ENCODE measurements at regions not wholly inside any gene's neighbourhood (a gene's known extent, or its start where the extent isn't known, plus 50 kb on each side); places are given as distances from the start of the nearest gene placed in this dataset.

DNA sequence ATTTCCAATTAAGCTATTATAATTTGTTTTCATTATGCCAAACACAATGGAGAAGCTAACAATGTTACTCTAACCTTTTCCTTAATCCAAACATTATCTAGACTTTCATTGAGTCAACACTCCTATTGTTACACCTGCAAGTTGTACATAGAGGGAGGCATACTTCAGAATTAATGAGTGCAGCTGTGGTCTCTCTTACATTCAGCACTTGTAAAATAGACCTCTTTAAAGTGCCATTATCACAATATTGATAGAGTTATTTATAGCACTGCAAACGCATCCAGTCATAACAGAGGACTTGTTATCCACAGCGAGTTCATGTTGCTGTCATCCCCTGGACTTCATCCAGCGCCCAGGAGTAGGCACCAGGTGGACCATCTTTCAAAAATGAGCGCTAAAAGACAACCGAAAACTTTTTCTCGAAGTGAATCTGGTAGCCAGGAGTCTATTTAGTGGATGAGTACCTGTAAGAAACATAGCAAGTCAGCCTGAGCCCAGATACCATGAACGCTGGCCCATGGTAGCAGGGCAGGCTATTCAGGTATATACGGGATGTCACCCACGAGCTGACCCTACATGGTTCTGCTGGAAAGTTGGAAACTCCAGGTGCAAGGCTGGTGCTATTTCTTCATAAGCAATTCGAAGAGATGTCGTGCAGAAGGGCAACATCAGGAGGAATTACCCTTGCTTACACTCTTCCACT, 70.6 kb upstream of the NFIA start:
- no peaks in the 10 kb centered on the region for H3K4me1 ChIP-seq
- DNase-seq = no peak
- H3K9ac ChIP-seq (ENCODE audit: low read depth in 2 of 2, low read length in 2 of 2) = no peak overlapping the region
- H3K9me3 ChIP-seq = no peaks in the 10 kb centered on the region
- no peaks in the 10 kb centered on the region for H3K27me3 ChIP-seq
- H3K27ac ChIP-seq = no peak overlapping the region
- H3K4me3 ChIP-seq = no peak overlapping the region
- no peak for TF ChIP-seq CTCF (IDR thresholded peaks at IDR 0.05)
- no peaks in the 10 kb centered on the region for H3K36me3 ChIP-seq
- intact Hi-C loops (cut with DNase I) = no loop called here

DNA sequence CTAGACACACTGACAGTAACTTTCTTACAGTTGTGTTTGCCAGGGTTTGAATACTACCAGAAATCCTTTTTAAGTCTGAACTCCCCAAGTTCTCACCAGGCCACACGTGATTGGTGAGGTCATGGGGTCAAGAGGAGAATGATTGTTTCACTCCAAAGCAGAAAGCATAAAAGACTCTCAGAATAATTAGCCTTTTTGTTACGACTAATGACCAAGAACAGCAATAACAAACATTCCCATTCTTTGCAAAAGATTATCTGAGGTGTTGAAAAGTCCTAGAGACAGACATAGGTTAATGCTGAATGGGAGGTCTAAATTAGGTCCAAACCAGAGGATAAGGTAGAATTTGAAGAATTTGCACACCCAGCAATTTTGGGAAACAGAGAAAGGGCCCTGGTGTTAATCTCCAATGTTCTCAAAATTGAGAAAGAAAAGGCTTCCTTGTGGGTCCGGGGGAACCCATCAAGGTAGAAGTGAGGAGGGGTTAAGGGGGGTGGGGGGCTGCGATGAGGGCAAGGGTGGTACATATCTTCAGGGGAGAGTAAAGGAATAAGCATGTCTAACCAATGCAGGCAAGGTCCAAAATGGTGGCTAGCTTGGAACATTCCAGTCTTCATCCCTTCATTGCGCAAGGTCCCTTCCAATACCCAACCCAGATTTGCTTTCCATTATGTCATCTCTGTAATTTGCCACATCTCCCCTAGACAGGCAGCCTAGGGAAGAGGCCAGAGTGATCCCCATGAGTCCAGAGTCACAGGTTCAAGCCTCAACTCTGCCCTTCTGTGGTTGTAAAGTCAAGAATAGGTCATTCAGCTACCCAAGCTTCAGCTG, 74.6 kb upstream of the NFIA start:
- no peaks in the 10 kb centered on the region for H3K36me3 ChIP-seq
- H3K4me3 ChIP-seq = no peak overlapping the region
- no peak for DNase-seq
- H3K9me3 ChIP-seq = no peaks in the 10 kb centered on the region
- TF ChIP-seq CTCF (IDR thresholded peaks at IDR 0.05) = no peak
- no peak overlapping the region for H3K27ac ChIP-seq
- intact Hi-C loops (cut with DNase I) = no loop called here
- no peaks in the 10 kb centered on the region for H3K27me3 ChIP-seq
- no peak overlapping the region for H3K9ac ChIP-seq (ENCODE audit: low read depth in 2 of 2, low read length in 2 of 2)
- H3K4me1 ChIP-seq = no peaks in the 10 kb centered on the region

DNA sequence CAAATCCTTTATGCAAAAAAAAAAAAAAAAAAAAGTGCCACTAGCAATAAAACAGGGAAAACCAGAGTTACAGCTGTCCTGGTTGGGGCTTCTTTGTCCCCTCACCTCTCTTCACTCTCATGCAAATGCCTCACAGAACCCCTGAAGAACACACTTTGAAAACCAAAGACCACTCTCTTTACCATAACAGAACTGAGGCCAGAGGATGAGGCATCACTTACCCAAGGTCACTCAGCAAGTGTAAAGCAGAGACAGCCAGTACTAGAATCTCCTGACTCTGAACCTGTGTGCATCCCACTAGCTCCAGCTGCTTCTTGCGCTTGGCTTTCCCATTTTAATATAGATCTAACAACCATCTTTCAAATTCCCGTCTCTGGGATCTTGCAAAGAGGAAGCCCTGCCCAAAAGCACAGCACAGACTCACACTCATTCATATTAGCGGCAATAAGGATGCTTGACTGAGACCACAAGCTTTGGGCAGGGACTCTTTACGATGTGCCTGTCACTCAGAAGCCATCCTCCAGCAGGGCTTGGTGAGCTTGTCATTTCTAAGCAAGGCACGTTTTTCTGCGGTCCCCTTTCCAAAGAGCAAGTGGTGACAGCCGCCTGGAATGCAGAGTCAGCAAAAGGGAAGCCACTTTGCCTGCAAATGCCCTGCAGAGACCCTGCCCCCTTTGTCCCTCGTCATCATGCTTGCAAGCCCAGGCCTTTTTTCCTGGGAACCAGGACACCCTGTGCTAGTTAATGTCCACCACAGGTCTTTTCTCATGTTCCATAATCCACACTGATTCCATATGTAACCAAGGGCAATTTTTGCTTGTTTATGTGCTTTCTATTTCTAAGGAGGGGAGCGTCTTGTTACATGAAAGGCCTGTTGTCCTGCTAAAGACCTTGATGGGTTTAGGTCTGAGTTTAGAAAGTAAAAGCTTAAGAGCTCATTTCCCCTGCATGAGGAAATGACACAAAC, 76.5 kb upstream of the NFIA start:
- H3K27me3 ChIP-seq = no peaks in the 10 kb centered on the region
- TF ChIP-seq CTCF (IDR thresholded peaks at IDR 0.05) = no peak
- H3K4me1 ChIP-seq = no peaks in the 10 kb centered on the region
- no peak overlapping the region for H3K4me3 ChIP-seq
- DNase-seq = no peak
- no peaks in the 10 kb centered on the region for H3K9me3 ChIP-seq
- no peak overlapping the region for H3K9ac ChIP-seq (ENCODE audit: low read depth in 2 of 2, low read length in 2 of 2)
- H3K27ac ChIP-seq = no peak overlapping the region
- H3K36me3 ChIP-seq = no peaks in the 10 kb centered on the region
- intact Hi-C loops (cut with DNase I) = no loop called here

DNA sequence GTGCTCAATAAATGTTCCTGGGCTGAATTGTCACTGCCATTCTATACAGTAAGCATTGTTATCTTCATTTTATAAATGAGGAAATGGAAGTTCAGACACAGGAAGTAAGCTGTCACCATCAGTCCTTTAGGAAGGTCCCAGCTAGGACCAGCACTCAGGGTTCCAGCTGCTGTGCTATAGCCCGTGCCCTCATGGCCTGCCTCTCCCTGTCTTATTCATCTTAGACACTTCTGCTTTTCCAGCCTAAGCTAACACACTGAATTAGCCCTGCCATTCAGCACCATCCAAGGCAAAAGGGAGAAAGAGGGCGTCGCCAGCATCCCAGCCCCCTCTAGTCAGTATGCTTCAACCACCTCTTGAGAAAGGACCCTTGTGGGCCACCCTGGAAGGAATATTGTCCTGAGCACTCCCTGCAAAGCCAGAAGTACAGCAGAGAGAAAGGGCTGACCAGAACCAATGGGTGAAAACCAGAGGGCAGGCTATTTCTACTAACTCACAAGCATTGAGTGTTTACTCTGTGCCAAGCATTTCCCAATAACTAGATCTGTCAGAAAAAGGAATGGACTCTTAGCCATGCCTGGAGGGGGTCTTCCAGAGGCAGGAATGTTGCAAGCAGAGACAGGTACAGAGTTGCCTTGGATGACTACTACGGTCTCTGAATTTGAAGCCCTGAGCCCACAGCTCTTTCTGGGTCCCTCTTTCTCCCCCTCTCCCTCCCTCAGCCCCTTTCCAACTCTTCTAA, 77.9 kb upstream of the NFIA start:
- no peak for TF ChIP-seq CTCF (IDR thresholded peaks at IDR 0.05)
- intact Hi-C loops (cut with DNase I) = no loop called here
- H3K4me1 ChIP-seq = no peaks in the 10 kb centered on the region
- H3K4me3 ChIP-seq = no peak overlapping the region
- H3K9ac ChIP-seq (ENCODE audit: low read depth in 2 of 2, low read length in 2 of 2) = no peak overlapping the region
- no peaks in the 10 kb centered on the region for H3K27me3 ChIP-seq
- H3K9me3 ChIP-seq = no peaks in the 10 kb centered on the region
- no peak overlapping the region for H3K27ac ChIP-seq
- H3K36me3 ChIP-seq = no peaks in the 10 kb centered on the region
- DNase-seq = no peak

- TF ChIP-seq CTCF (IDR thresholded peaks at IDR 0.05) = no peak
- Histone ChIP-seq H3K4me3 (no peak overlapping the region), H3K4me1 (no peaks in the 10 kb centered on the region), H3K36me3 (no peaks in the 10 kb centered on the region), H3K9me3 (no peaks in the 10 kb centered on the region), H3K27ac (no peak overlapping the region), H3K27me3 (no peaks in the 10 kb centered on the region), H3K9ac (ENCODE audit: low read depth in 2 of 2, low read length in 2 of 2) (no peak overlapping the region)
- intact Hi-C loops (cut with DNase I) = no loop called here
- no peak for DNase-seq
These were observed 82.0 kb upstream of the NFIA start for GRCh38 chr1:61000327-61000726.
